ENCODE measurements at regions not wholly inside any gene's neighbourhood (a gene's known extent, or its start where the extent isn't known, plus 50 kb on each side); places are given as distances from the start of the nearest gene placed in this dataset.

GRCh38 chr6:63444768-63445167 is 125.0 kb upstream of the LGSN start:
- TF ChIP-seq PKNOX1 (IDR thresholded peaks at IDR 0.05) (no peak), TARDBP (IDR thresholded peaks at IDR 0.05) (no peak), CTBP1 (IDR thresholded peaks at IDR 0.05; ENCODE audit: borderline replicate concordance) (no peak), FOXM1 (IDR thresholded peaks at IDR 0.05; ENCODE audit: borderline replicate concordance) (no peak), HDGF (IDR thresholded peaks at IDR 0.05; ENCODE audit: borderline replicate concordance) (no peak), BHLHE40 (IDR thresholded peaks at IDR 0.05; ENCODE audit: borderline replicate concordance) (no peak), NFRKB (IDR thresholded peaks at IDR 0.05) (no peak), FOXK2 (IDR thresholded peaks at IDR 0.05) (no peak), FOXA1 (IDR thresholded peaks at IDR 0.05) (no peak), SP1 (IDR thresholded peaks at IDR 0.05) (no peak), ARNT (IDR thresholded peaks at IDR 0.05) (no peak), ZNF384 (IDR thresholded peaks at IDR 0.05) (no peak), LEF1 (IDR thresholded peaks at IDR 0.05; ENCODE audit: borderline replicate concordance) (no peak), SUZ12 (IDR thresholded peaks at IDR 0.05) (no peak), L3MBTL2 (conservative IDR thresholded peaks at IDR 0.05) (no peak), ELF4 (IDR thresholded peaks at IDR 0.05) (no peak)
- POLR2A ChIA-PET = no interaction called here
- DNase-seq (ENCODE audit: extremely low spot score) = no peak
- CTCF ChIA-PET = no interaction called here

DNA sequence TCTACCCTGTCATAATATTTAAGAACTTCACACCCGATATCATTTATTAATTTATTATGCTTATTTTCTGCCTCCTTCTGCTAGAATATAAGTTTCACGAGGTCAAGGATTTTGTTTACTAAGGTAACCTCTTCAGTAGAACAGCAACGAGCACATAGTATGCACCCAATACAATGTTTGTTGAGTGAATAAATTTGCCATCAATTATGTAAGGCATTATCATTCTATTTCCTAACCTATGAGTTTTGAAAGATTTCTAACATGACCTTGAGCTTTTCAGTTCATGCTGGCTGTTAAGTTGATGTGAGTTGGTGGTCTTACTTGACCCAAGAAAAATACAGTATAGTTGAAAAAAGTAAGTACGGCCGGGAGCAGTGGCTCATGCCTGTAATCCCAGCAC is 125.9 kb upstream of the LOC128125822 start:
- ChIA-PET POLR2A (no interaction called here), CTCF (no interaction called here)
- DNase-seq (ENCODE audit: extremely low spot score) = no peak

GRCh38 chr6:63447134-63447533 is 125.1 kb upstream of the LOC128125822 start:
- no peak for TF ChIP-seq TARDBP (IDR thresholded peaks at IDR 0.05)
- TF ChIP-seq ZNF384 (IDR thresholded peaks at IDR 0.05) = no peak
- TF ChIP-seq FOXK2 (IDR thresholded peaks at IDR 0.05) = no peak
- TF ChIP-seq NFRKB (IDR thresholded peaks at IDR 0.05) = no peak
- no peak for TF ChIP-seq ELF4 (IDR thresholded peaks at IDR 0.05)
- TF ChIP-seq LEF1 (IDR thresholded peaks at IDR 0.05; ENCODE audit: borderline replicate concordance) = no peak
- no peak for TF ChIP-seq SP1 (IDR thresholded peaks at IDR 0.05)
- no peak for TF ChIP-seq ARNT (IDR thresholded peaks at IDR 0.05)
- no peak for TF ChIP-seq CTBP1 (IDR thresholded peaks at IDR 0.05; ENCODE audit: borderline replicate concordance)
- TF ChIP-seq BHLHE40 (IDR thresholded peaks at IDR 0.05; ENCODE audit: borderline replicate concordance) = no peak
- CTCF ChIA-PET = no interaction called here
- POLR2A ChIA-PET = no interaction called here

More for the DNA sequence above, 125.9 kb upstream of the LOC128125822 start:
- TF ChIP-seq ZNF384 (IDR thresholded peaks at IDR 0.05) (no peak), ARNT (IDR thresholded peaks at IDR 0.05) (no peak), CTBP1 (IDR thresholded peaks at IDR 0.05; ENCODE audit: borderline replicate concordance) (no peak), BHLHE40 (IDR thresholded peaks at IDR 0.05; ENCODE audit: borderline replicate concordance) (no peak), HDGF (IDR thresholded peaks at IDR 0.05; ENCODE audit: borderline replicate concordance) (no peak), SUZ12 (IDR thresholded peaks at IDR 0.05) (no peak), SP1 (IDR thresholded peaks at IDR 0.05) (no peak), L3MBTL2 (conservative IDR thresholded peaks at IDR 0.05) (no peak), FOXA1 (IDR thresholded peaks at IDR 0.05) (no peak), NFRKB (IDR thresholded peaks at IDR 0.05) (no peak), FOXM1 (IDR thresholded peaks at IDR 0.05; ENCODE audit: borderline replicate concordance) (no peak)

DNA sequence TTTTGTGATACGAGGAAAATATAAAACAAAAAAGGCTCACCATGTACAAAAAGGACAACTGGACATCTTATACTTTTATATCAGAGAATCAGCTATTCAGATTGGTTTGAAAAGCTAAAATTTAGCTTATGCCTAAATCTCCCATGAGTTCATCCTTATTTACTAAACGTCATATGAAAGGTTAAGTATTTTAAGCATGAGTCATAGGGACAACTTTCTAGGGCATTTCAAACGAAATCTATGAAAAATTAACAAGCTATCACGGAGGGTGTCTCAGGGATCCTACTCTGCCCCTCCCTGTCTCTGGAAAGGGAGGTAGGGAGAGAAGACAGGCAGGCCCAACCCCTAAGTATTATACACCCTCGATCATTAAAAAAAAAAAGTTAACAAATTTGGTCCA is 124.1 kb upstream of the LOC128125822 start:
- CTCF ChIA-PET = no interaction called here
- DNase-seq (ENCODE audit: extremely low spot score) = no peak
- POLR2A ChIA-PET = no interaction called here
- TF ChIP-seq CTBP1 (IDR thresholded peaks at IDR 0.05; ENCODE audit: borderline replicate concordance) (no peak), BHLHE40 (IDR thresholded peaks at IDR 0.05; ENCODE audit: borderline replicate concordance) (no peak), ELF4 (IDR thresholded peaks at IDR 0.05) (no peak), SUZ12 (IDR thresholded peaks at IDR 0.05) (no peak), LEF1 (IDR thresholded peaks at IDR 0.05; ENCODE audit: borderline replicate concordance) (no peak), SP1 (IDR thresholded peaks at IDR 0.05) (no peak), PKNOX1 (IDR thresholded peaks at IDR 0.05) (no peak), NFRKB (IDR thresholded peaks at IDR 0.05) (no peak), TARDBP (IDR thresholded peaks at IDR 0.05) (no peak), L3MBTL2 (conservative IDR thresholded peaks at IDR 0.05) (no peak), ZNF384 (IDR thresholded peaks at IDR 0.05) (no peak), FOXM1 (IDR thresholded peaks at IDR 0.05; ENCODE audit: borderline replicate concordance) (no peak)

More at GRCh38 chr6:63447134-63447533, 125.1 kb upstream of the LOC128125822 start:
- no peak for DNase-seq (ENCODE audit: extremely low spot score)

- CTCF ChIA-PET = no interaction called here
- DNase-seq (ENCODE audit: extremely low spot score) = no peak
- POLR2A ChIA-PET = no interaction called here
- TF ChIP-seq FOXM1 (IDR thresholded peaks at IDR 0.05; ENCODE audit: borderline replicate concordance) = no peak
- no peak for TF ChIP-seq PKNOX1 (IDR thresholded peaks at IDR 0.05)
- no peak for TF ChIP-seq CTBP1 (IDR thresholded peaks at IDR 0.05; ENCODE audit: borderline replicate concordance)
- TF ChIP-seq ELF4 (IDR thresholded peaks at IDR 0.05) = no peak
- TF ChIP-seq HDGF (IDR thresholded peaks at IDR 0.05; ENCODE audit: borderline replicate concordance) = no peak
- TF ChIP-seq L3MBTL2 (conservative IDR thresholded peaks at IDR 0.05) = no peak
- TF ChIP-seq SP1 (IDR thresholded peaks at IDR 0.05) = no peak
- no peak for TF ChIP-seq LEF1 (IDR thresholded peaks at IDR 0.05; ENCODE audit: borderline replicate concordance)
- TF ChIP-seq ZNF384 (IDR thresholded peaks at IDR 0.05) = no peak
- no peak for TF ChIP-seq BHLHE40 (IDR thresholded peaks at IDR 0.05; ENCODE audit: borderline replicate concordance)
- no peak for TF ChIP-seq ARNT (IDR thresholded peaks at IDR 0.05)
- TF ChIP-seq NFRKB (IDR thresholded peaks at IDR 0.05) = no peak
Measured at GRCh38 chr6:63449714-63450113, 122.6 kb upstream of the LOC128125822 start.

DNA sequence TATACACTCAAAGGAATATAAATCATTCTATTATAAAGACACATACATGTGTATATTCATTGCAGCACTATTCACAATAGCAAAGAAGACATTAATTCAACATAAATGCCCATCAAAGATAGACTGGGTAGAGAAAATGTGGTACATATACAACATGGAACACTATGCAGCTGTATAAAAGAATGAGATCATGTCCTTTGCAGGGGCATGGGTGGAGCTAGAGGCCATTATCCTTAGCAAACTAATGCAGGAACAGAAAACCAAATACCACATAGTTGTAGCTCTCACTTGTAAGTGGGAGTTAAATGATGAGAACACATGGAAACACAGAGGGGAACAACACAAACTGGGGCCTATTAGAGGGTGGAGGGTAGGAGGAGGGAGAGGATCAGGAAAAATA is 121.0 kb upstream of the LOC128125822 start:
- CTCF ChIA-PET = no interaction called here
- POLR2A ChIA-PET = no interaction called here
- no peak for DNase-seq (ENCODE audit: extremely low spot score)
- TF ChIP-seq ELF4 (IDR thresholded peaks at IDR 0.05) (no peak), BHLHE40 (IDR thresholded peaks at IDR 0.05; ENCODE audit: borderline replicate concordance) (no peak), LEF1 (IDR thresholded peaks at IDR 0.05; ENCODE audit: borderline replicate concordance) (no peak), SUZ12 (IDR thresholded peaks at IDR 0.05) (no peak), FOXA1 (IDR thresholded peaks at IDR 0.05) (no peak), CTBP1 (IDR thresholded peaks at IDR 0.05; ENCODE audit: borderline replicate concordance) (no peak), ARNT (IDR thresholded peaks at IDR 0.05) (no peak), FOXM1 (IDR thresholded peaks at IDR 0.05; ENCODE audit: borderline replicate concordance) (no peak), ZNF384 (IDR thresholded peaks at IDR 0.05) (no peak), NFRKB (IDR thresholded peaks at IDR 0.05) (no peak), FOXK2 (IDR thresholded peaks at IDR 0.05) (no peak), TARDBP (IDR thresholded peaks at IDR 0.05) (no peak), L3MBTL2 (conservative IDR thresholded peaks at IDR 0.05) (no peak), HDGF (IDR thresholded peaks at IDR 0.05; ENCODE audit: borderline replicate concordance) (no peak), SP1 (IDR thresholded peaks at IDR 0.05) (no peak)

Data from HEK293T (cell line).